GM12878 (cell line): ENCODE measurements at regions not wholly inside any gene's neighbourhood (a gene's known extent, or its start where the extent isn't known, plus 50 kb on each side); places are given as distances from the start of the nearest gene placed in this dataset.

ENCODE experiments used
- ATAC-seq: fragments of 200-7000 bp; cut with Tn5 transposase; 3 replicates; pipeline ENCODE4 v1.9.1; 2020; ENCODE audit warnings: mild to moderate bottlenecking, moderate library complexity
- BruUV-seq: library from RNA; stranded (reverse); fragments of 400-500 nt; replicated peaks from 2 replicates; lab custom pipeline; 2021; lab: Mats Ljungman, UMichigan
- CTCF ChIA-PET: fragments of 300-600 bp; sonication (Branson Sonifier 250); formaldehyde crosslinking; extraction: SDS; loops from one replicate; lab custom pipeline; 2021; ENCODE audit warnings: inconsistent platforms; lab: Yijun Ruan, JAX
- POLR2A ChIA-PET: fragments of 350-600 bp; formaldehyde crosslinking; extraction: SDS; loops from one replicate; lab custom pipeline; 2021; ENCODE audit warnings: inconsistent platforms; lab: Charles Lee
- RAD21 ChIA-PET: fragments of 300-600 bp; sonication (Branson Sonifier 250); formaldehyde crosslinking; loops from one replicate; lab custom pipeline; 2023; ENCODE audit warnings: antibody characterized with exemption; ENCODE audit not compliant: unreplicated experiment; lab: Charles Lee
- SMC1A ChIA-PET: fragments of 300-600 bp; sonication (Branson Sonifier 250); formaldehyde crosslinking; loops from one replicate; lab custom pipeline; 2023; ENCODE audit not compliant: unreplicated experiment, uncharacterized antibody; lab: Charles Lee
- DNase-seq: peaks from one replicate; pipeline ENCODE4 v3.0.0-alpha.2; 2011; ENCODE audit warnings: low read depth, low spot score
- FAIRE-seq: peaks from 3 replicates; lab custom pipeline; 2011; peaks lifted over from hg19 to GRCh38; lab: Jason Lieb, UNC
- H2AFZ ChIP-seq: 2 replicates; pipeline ENCODE4 v1.6.0; 2011; ENCODE audit warnings: low read depth, low read length, control low read depth; ENCODE audit not compliant: control insufficient read depth
- H3K27ac ChIP-seq: 2 replicates; pipeline ENCODE4 v1.5.1; 2011; ENCODE audit warnings: control low read depth; ENCODE audit not compliant: control insufficient read depth, insufficient read depth
- H3K27me3 ChIP-seq, 2 experiments: replicated peaks in 1 of 2; 2 replicates each; pipeline versions ENCODE4 v1.6.0 to v1.6.1; 2011; ENCODE audit warnings: low read length in 1 of 2; ENCODE audit not compliant: control insufficient read depth in 2 of 2, insufficient read depth in 2 of 2
- H3K36me3 ChIP-seq, 2 experiments: 2 replicates each; pipeline ENCODE4 v1.5.1; 2011; ENCODE audit warnings: low read length in 1 of 2; ENCODE audit not compliant: control insufficient read depth in 2 of 2, insufficient read depth in 2 of 2
- H3K4me1 ChIP-seq: 2 replicates; pipeline ENCODE4 v1.6.1; 2011; ENCODE audit warnings: mild to moderate bottlenecking, low read length, moderate library complexity, mixed read lengths; ENCODE audit not compliant: control insufficient read depth, insufficient read depth
- H3K4me2 ChIP-seq: 2 replicates; pipeline ENCODE4 v1.6.0; 2011; ENCODE audit warnings: control low read depth; ENCODE audit not compliant: control insufficient read depth, insufficient read depth
- H3K4me3 ChIP-seq: fragments of 200-600 bp; sonication (generic); 2 replicates; pipeline ENCODE4 v1.5.1; 2016
- H3K79me2 ChIP-seq: 2 replicates; pipeline ENCODE4 v1.6.0; 2011; ENCODE audit warnings: low read length; ENCODE audit not compliant: control insufficient read depth, insufficient read depth
- H3K9ac ChIP-seq: 2 replicates; pipeline ENCODE4 v1.8.0; 2011; ENCODE audit warnings: low read length, control low read depth, mixed read lengths; ENCODE audit not compliant: control insufficient read depth, insufficient read depth
- H3K9me3 ChIP-seq: replicated peaks from 3 replicates; pipeline ENCODE4 v1.5.1; 2011; ENCODE audit warnings: mild to moderate bottlenecking, low read length; ENCODE audit not compliant: control insufficient read depth, insufficient read depth
- H4K20me1 ChIP-seq: 2 replicates; pipeline ENCODE4 v1.6.0; 2011; ENCODE audit not compliant: control insufficient read depth, insufficient read depth
- BCLAF1 ChIP-seq: fragments of 450-650 bp; IDR thresholded peaks from 2 replicates; pipeline ENCODE4 v1.6.1; 2017; ENCODE audit warnings: antibody characterized with exemption, mild to moderate bottlenecking, moderate library complexity
- CUX1 ChIP-seq: IDR thresholded peaks from 2 replicates; pipeline ENCODE4 v1.6.1; 2012; ENCODE audit warnings: improper control_type of control experiment, low read depth, low read length; ENCODE audit not compliant: insufficient replicate concordance
- EGR1 ChIP-seq, 2 experiments: IDR thresholded peaks; 1 replicate in 1 of 2; 2 replicates in 1 of 2; pipeline ENCODE4 v1.6.1; 2011 to 2012; ENCODE audit warnings: low read depth in 2 of 2, low read length in 2 of 2, borderline replicate concordance in 1 of 2, mild to moderate bottlenecking in 1 of 2, moderate library complexity in 1 of 2
- RUNX3 ChIP-seq: IDR thresholded peaks from 2 replicates; pipeline ENCODE4 v1.6.1; 2012; ENCODE audit warnings: low read length, inconsistent platforms
- WGBS: methylation state at CpG from one replicate; pipeline ENCODE4 v1.1.6; 2016; ENCODE audit warnings: low lambda C conversion rate; ENCODE audit not compliant: insufficient replicate concordance, insufficient coverage; ENCODE audit errors: missing lambda C conversion rate; 5-methylcytosine and 5-hydroxymethylcytosine counted together
- in situ Hi-C: fragments of 300-500 bp; cut with MboI; formaldehyde crosslinking; loops from 9 replicates; pipeline ENCODE4 v1.14.3; 2018; ENCODE audit warnings: mixed read lengths
- intact Hi-C: fragments of 100-400 bp; cut with micrococcal nuclease; formaldehyde crosslinking; loops from one replicate; pipeline ENCODE4 v1.14.2; 2022; ENCODE audit not compliant: unreplicated experiment

GRCh38 chr1:219404629-219405028 lies 208.3 kb downstream of the ZC3H11B start:
- 4% methylated on average over 1 of the region's 1 CpG for WGBS
- ATAC-seq (no peak), FAIRE-seq (no peak), DNase-seq (no peak)
- H3K4me1 ChIP-seq = no peaks in the 10 kb centered on the region
- no peaks in the 10 kb centered on the region; the same call in 2 of the 3 replicates for H3K9me3 ChIP-seq
- BruUV-seq = no TSS peak
- H3K27ac ChIP-seq = no peak overlapping the region
- RAD21 ChIA-PET = no interaction called here
- H3K4me2 ChIP-seq = no peak overlapping the region
- H3K79me2 ChIP-seq = no peaks in the 10 kb centered on the region
- in situ Hi-C loops = no loop called here
- POLR2A ChIA-PET = no interaction called here
- TF ChIP-seq CUX1 (no peak), EGR1 (IDR thresholded peaks at IDR 0.05; ENCODE audit: borderline replicate concordance in 1 of 2, low read depth in 2 of 2, low read length in 2 of 2) (no peak), BCLAF1 (no peak), RUNX3 (no peak)
- TF ChIP-seq, all 136 proteins: peak for 0
- no peak overlapping the region for H3K9ac ChIP-seq
- intact Hi-C loops = no loop called here
- CTCF ChIA-PET = interaction anchor here (1.5 kb wide), 1 partner anchor 13 kb away, joined by 3 read pairs; no protein-coding TSS in a partner anchor
- H3K36me3 ChIP-seq = no peaks in the 10 kb centered on the region
- H3K27me3 ChIP-seq = no peaks in the 10 kb centered on the region
- no peak overlapping the region for H3K4me3 ChIP-seq
- H2AFZ ChIP-seq = no peak overlapping the region
- SMC1A ChIA-PET = no interaction called here
- H4K20me1 ChIP-seq = no peaks in the 10 kb centered on the region
